GM21360 (cell line): ENCODE measurements at regions not wholly inside any gene's neighbourhood (a gene's known extent, or its start where the extent isn't known, plus 50 kb on each side); places are given as distances from the start of the nearest gene placed in this dataset.

Source experiments
- ATAC-seq: cut with Tn5 transposase; IDR thresholded peaks from one replicate; pipeline ENCODE4 v1.9.1; 2021; ENCODE audit warnings: mild to moderate bottlenecking, moderate library complexity; ENCODE audit not compliant: unreplicated experiment

DNA sequence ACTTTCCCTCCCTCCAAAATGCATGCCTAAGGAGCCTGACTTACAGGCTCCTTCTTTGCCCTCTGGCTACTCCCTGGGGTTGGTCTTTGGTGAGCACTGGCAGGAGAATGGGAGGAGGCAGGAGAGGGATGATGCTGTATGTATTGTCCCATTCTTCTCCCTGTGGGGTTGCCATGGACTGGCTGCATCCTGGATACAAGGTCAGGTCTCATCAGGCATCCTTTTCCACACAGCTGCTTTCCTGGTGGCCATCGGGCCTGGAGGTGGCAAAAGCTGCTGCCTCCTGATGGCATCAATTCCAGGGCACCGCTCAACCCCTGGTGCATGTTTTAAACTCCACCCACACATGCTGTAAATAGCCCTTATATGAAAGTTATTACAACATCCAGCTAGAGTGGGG is 257.2 kb downstream of the ETS1 start:
- no peak for ATAC-seq

DNA sequence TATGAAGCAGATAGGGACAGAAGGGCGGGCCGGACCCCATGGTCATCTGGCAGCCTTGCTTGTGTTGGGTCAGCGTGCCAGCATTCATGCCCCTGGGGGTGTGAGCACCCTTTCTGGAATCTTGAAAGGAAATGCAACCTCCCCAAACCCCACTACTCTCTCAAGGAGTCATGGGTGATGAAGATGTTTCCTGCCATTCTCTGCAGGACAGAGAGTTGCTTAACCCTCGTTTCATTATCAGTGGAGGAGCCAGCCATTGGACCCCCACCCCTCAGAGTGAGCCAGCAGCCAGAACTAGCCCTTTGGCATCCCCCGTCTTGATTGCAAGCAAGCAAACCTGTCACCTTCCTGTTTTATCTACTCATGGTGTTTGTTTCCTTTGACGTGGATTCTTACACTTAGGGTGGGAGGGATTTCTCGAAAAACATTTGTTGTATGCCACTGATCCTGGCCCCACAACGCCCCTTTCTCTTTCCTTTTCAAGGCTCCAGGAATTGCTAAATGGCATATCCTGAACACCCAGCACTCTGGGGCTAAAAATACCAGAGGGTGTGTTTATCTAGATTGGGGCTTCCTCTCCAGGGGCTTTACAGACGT is 258.3 kb downstream of the ETS1 start:
- no peak for ATAC-seq

DNA sequence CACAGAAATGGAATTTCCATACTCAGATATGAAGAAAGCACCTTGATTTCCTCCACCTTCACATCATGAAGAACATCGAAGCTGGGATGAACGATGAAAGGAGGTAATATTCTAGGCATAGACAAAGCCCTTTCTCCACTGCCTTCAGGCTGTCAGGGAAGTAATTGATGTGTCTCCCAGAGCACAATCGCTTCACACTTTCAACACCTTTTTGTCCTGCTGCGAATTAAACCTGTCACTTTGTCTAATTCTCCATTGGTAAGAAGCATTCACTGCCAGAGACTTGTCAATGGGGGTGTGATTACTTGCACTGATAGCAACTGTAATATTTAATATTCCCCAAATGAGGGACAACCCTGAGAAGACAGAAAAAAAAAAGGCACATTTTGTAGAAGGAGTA is 260.1 kb downstream of the ETS1 start:
- ATAC-seq, result no peak

DNA sequence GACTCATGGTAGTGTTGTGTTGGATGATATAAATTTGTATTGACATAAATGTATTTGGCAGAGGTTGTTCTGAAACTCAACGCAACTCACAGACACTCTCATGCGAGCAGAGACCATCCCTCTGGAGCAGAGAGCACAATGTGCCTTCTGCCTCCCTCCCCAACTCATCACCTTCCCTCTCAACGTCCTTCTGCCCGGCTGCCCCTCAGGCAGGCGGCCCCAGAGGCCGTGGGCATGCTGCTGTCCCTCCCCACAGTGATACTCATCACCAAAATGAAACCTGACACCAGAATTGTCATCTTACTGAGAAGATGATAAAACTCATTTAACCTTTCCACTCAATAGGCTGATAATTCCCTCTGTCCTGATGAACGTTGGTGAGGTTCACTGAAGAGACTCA is 260.6 kb downstream of the ETS1 start:
- no peak for ATAC-seq

DNA sequence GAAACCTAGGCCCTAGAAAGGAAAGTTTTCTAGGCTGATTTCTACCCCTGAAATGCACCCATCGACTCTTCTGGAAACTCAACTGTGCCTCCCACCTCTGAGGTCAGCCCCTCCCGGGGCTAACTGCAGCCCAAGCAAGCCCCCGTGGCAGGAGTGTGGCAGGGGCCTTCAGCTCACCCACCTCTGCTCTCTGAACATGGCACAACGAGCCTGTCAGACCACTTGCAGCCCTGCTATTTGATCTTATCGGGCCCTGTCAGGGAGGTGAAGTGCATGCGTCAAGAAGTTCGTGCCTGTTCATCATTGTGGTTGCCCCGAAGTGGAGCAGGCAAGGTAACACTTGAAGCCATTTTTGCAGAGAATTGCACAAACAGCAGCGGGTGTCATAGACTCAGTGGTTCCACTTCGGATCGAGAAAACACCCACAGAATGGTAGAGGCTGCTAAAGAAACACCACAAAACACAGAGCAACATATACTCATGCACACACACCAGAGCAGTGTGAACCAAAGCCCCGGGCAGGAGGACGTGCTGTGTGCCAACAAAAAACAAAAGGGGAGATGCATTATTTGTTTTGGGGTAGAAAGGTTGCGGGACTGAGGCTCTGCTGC is 262.7 kb downstream of the ETS1 start:
- no peak for ATAC-seq

DNA sequence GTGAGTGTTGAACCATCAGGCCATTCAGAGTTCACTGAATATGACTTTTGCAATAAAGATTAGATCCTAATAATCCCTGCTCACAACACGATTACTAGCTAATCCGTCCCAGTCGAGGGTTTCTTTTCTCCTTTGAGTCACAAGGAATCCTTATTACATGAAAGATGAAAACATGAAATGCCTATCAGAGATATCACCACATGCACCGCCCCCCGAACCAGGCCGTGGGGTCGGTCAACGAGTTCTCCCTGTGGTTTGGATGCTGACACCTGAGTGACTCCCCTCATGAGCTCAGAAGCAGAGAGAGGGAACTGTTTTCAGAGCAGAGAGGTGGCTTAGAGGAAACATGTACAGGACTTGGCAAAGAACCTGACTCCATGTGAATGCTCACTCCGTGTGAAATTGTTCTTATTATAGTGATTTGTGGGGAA is 263.3 kb downstream of the ETS1 start:
- no peak for ATAC-seq

DNA sequence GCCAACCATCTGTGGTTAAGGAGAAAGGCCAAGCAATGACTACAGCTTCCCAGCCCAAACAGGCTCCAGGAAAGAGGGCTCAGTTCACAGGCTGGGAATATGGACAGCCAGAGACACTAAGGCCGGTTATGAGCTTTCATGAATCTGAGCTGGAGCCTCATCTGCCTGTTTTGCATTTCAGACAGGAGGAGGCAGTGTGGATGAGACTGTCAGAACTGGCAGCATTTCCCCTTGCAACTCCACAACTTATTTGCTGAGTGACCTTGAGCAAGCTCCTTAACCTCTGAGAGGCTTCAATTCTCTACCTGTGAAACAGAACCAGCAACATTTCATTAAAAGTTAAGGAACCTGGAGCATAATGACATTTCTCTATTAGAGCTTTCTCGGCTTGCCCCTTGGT is 264.0 kb downstream of the ETS1 start:
- ATAC-seq, result no peak

DNA sequence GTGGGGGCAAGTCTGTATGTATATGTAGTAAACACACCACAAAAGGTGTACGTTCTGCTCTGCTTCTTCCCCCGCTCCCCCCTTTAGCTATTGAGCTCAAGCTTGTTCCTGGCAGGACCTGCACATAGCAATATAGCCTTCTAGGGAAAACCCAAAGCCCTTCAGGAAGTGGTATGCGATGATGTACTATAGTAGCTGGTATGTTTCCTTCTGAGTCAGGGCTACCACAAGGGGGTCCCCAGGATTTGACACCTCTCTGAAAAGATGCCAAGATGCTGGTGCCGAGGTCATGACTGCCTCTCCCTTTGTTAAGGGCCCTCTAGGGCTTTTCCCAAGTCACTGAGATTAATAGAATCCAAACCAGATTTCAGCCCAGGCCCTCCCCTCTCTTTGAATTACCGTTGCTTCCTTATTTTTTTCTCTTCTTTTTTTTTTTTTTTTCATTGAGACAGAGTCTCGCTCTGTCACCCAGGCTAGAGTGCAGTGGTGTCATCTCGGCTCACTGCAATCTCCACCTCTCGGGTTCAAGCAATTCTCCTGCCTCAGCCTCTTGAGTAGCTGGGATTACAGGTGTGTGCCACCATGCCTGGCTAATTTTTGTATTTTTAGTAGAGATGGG is 268.4 kb downstream of the ETS1 start:
- ATAC-seq, result peak; percentile 83

DNA sequence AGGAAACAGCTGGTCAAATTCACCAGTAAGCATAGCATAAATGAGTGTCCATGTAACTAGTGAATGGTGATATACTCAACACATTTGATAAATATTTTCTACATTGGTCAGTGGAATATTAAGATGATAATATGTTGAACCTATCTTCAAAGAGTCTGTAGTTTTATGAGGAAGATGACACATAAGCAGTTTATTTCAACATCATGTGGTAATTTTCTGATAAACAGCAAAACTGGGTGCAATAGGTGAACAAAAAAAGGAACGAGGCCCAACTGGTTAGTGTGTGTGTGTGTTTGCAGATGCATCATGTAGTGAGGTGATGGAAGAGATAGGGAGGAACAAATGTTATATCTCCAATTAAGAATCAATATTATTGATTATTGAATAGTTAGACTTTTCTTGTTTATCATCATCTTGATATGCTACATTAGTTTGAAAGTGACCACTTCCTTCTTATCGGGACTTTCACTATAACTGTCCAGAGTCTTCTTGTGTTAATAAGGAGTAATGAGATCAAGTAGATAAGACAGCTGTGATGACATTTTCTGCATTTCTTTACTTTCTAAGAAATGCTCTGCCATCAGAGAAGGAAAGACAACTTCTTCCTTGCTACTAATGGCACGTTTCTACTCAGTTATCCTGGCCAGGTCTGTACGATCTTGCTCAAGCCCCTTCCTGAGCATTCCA is 270.7 kb downstream of the ETS1 start:
- no peak for ATAC-seq

DNA sequence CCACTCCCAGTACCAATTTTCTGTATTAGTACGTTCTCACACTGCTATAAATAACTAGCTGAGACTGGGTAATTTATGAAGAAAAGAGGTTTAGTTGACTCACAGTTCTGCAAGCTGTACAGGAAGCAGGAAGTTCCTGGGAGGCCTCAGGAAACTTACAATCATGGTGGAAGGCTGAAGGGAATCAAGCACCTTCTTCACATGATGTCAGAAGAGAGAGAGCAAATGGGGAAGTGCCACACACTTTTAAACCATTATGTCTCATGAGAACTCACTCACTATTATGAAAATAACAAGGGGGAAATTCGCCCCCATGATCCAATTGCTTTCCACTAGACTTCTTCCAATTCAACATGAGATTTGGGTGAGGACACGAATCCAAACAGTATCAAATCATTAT is 271.4 kb downstream of the ETS1 start:
- no peak for ATAC-seq

DNA sequence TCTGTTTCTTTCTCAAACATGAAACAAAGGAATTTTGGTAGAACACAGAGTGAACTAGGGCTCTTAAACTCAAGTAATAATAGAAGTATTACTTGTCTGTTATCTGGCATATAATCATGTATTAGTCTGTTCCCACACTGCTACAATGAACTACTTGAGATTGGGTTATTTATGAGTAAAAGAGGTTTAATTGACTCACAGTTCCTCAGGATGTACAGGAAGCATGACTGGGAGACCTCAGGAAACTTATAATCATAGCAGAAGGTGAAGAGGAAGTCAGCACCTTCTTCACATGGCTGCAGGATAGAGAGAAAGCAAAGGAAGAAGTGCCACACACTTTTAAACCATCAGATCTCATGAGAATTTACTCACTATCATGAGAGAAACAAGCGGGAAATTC is 273.4 kb downstream of the ETS1 start:
- ATAC-seq, result no peak

DNA sequence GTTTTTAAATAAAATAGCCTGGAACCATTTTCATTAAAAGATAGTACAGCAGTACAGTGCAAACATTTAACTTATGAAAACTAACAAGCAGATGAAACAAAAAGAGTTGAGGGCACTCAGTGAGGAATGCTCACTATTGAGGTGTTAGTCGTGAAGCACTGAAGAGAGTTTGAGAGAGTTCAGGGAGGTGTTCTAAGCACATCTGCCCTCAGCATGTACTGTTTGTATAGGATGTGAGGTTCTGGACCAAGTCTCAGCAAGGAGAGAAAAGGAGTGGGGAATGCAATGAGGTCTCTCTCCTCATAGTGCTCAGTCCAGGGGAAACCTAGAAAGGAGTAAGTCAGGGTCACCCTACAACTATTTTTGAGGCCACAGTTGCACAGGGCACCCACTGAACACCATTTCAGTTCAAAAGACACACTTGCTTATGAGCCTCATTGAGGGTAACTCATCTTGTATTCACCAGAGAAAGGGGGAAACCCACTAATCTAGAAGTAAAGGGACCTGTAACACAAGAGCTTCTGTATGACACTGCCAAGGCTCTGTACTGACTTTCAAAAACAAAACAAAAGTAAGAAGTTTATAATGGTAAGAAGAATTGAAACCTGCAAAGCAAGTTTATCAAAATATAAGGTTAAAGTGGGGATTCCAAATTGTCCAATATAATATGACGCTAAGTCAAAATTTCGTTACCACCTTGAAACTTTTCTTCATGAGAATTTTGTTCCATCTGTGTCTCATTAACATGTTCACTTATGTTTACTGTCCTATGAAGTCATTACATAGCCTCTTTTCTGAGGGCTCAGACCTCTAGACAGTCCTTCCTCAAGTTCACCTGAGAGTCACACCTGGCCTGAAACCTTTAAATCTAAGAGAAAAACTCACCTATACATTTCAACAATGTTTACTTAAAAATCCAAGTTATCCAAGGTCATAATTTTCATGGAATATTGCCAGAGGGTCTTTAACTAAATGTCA is 275.3 kb downstream of the ETS1 start:
- peak; percentile 68 for ATAC-seq

DNA sequence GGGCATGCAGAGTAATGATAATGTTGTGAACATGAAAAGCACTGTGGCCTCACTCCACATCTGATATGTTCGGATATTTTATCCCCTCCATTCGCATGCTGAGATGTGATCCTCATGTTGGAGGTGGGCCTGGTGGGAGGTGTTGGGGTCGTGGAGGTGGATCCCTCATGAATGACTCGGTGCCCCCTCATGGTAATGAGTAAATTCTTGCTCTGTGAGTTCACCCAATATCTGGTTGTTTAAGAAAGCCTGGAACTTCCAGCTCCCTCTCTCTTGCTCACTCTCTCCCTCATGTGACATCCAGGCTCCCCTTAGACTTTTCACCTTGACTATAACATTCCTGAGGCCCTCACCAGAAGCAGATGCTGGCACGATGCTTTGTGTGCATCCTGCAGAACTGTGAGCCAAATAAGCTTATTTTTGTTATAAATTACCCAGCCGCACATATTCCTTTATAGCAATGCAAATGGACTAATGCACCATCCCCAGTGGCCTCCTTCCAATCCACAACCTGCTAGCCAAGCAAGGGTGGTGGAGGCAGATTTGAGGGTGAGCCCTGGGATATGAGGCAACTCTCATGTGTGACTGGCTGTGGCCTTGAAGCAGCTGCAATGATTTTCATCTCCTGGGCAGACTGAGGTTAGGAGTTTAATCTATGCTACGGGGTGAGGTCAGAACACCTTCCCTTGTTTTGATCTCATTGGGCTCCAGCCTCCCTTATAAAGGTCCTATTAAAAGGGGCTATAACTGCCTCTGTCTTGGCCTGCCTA is 276.5 kb downstream of the ETS1 start:
- no peak for ATAC-seq

DNA sequence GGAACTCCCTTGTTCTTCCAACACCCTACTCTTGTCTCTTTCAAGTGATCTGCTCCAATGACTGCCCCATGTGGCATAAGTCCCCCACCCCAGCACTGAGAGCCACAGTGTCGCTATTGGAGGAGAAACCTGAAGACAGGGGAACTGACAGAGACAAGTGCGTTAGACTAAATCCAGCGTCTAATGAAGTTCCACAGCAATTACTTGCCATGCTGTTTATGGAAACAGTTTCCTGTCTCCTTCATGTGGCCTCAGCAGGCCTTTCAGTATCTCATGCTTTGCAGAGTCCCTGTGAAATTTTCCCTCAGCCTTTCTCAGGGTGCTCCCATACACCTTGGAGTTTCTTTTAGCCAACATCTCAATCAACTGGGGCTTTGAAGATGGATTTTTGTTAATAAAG is 277.4 kb downstream of the ETS1 start:
- ATAC-seq, result no peak

DNA sequence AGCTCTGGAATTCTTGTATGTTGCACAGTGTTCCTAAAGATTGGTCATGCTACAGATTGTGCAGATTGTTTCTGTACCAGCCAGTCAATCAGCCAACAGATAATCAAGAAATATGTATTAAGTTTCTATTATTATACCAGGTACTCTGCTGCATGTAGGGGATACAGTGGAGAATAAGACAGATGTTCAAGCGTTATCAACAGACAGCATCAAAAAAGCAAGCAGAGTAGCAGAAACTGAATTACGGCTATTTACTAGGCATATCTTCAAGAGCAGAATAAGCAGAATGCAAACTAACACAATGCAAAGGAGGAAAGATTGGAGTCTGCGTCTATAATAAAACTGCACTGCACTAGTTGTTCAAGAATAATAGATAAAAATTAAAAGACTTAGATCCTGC is 278.6 kb downstream of the ETS1 start:
- no peak for ATAC-seq

DNA sequence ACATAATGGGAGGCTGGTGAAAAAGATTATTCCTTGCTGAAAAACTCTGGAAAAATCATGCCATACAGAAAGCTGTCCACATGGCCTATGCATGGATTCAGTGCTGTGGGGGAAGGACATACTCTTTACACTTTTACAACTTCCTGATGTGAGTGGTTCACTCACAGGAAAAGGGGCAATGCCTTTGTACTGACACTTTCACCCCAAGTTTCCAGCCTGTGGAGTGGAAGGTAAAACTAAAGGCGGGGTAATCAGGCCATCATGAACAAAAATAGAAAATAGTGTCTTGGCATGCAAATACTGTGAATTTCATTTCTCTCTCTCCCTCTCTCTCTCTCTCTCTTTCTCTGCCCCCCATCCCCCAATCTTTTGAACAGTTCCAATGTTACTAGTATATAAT is 281.8 kb downstream of the ETS1 start:
- ATAC-seq, result no peak

DNA sequence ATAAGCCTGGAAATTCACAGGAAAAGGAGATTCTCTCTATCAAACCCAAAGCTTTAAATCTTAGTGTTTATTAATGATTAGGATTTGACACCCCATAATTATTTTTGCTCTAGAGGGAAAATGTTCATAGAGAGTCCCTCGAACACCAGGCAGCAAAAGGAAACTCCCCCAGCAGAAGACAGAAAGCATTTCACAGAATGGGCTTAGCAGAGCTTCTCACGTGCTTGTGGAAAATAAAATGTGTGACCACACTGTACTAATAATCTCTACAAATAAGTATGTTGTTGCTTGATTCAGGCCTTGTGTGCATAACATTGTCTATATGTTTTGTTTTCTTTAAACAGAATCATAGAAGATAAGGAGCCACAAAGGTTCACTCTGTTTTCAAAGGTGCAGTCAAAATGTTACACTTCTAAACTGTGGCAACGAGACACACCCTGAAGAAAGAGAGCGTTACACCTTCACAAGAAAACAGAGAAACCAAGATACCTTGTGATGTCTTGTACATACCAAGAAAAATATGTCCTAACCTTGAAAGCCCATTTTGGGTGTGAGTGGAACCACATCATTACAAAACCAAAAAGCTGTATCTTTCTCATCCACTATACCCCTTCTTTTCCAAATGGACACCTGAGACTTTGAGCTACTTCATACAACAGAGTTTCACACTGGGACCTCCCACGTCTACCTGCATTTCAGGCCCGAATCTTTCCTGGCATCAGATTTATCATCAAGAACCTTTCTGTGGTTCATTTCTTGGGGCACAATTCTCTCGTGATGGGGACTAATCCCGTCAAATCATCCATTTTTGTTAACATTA is 282.5 kb downstream of the ETS1 start:
- ATAC-seq, result no peak

DNA sequence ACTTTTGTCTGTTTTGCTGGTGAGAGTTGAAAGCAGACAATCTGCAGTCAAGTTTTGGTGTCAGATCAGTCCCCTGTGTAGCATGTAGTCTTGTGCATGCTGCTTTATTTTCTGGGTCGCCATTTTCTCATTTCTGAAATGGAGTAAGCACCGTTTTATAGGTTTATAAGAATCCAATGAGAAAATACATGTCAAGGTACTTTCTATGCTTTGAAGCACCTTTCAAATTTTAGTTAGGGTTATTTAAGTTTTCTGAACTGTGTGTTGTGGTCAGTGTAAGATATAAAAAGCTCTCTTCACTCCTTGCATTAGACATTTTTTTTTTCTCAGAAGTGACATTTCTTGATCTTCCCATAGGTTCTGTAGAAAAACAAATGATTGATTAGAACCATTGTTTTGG is 283.2 kb downstream of the ETS1 start:
- no peak for ATAC-seq

DNA sequence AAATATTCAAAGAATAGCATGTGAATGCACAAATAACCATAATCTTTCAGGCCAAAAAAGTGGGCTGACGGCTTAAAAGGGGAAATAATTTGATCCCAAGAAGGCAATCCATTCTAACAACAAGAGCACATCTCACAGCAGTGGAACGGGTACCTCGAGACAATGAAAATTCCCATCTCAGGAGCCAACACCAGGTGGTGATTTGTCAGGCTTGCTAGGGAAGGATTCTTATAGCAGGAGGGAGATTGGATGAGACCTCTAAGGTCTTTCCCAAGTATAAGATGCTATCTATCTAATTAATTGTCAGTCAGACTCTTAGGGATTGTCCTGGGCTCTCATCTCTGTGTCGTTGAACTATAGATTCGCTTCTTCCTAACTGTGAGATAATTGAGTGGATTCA is 284.0 kb downstream of the ETS1 start:
- ATAC-seq, result no peak
